ENCODE measurements at regions not wholly inside any gene's neighbourhood (a gene's known extent, or its start where the extent isn't known, plus 50 kb on each side); places are given as distances from the start of the nearest gene placed in this dataset.

DNA sequence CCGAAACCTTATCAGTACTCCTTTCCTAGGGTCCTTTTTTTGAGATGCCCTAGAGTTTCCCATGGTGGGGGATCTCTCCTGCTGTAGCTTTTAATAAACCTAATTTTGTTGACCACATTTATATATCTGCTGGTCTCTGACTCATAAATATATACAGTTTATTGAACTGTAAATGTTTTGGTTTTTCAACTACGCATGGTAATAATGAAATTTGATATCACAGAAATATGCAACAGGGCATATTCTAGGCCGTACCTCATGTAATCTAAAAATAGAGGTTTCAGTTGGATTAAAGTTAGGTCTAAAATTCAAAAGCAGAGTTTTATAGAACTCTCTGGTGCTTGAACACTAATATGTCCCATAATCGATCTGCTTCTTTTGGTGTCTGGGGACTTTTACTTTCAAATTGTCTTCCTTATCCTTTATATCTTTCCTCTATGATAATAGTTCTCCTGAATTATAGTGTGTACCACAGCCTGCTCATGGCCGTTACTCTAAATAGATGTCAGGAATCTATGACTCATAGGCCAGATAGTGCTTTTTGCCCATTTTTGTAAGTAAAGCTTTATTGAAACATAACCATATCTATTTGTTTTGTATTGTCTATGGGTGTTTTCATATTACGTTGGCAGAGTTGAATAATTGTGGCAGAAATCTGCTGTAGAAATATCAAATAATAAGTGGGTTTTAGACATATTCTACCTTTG, 324.8 kb upstream of the PCDH9 start:
- TF ChIP-seq POLR2AphosphoS2 (conservative IDR thresholded peaks at IDR 0.05; ENCODE audit: low read length), result no peak
- TF ChIP-seq, protein P1, sequence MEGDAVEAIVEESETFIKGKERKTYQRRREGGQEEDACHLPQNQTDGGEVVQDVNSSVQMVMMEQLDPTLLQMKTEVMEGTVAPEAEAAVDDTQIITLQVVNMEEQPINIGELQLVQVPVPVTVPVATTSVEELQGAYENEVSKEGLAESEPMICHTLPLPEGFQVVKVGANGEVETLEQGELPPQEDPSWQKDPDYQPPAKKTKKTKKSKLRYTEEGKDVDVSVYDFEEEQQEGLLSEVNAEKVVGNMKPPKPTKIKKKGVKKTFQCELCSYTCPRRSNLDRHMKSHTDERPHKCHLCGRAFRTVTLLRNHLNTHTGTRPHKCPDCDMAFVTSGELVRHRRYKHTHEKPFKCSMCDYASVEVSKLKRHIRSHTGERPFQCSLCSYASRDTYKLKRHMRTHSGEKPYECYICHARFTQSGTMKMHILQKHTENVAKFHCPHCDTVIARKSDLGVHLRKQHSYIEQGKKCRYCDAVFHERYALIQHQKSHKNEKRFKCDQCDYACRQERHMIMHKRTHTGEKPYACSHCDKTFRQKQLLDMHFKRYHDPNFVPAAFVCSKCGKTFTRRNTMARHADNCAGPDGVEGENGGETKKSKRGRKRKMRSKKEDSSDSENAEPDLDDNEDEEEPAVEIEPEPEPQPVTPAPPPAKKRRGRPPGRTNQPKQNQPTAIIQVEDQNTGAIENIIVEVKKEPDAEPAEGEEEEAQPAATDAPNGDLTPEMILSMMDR (IDR thresholded peaks at IDR 0.05), result no peak
- no peak for TF ChIP-seq POLR2A (IDR thresholded peaks at IDR 0.05; ENCODE audit: low read length)
- TF ChIP-seq, protein P2, sequence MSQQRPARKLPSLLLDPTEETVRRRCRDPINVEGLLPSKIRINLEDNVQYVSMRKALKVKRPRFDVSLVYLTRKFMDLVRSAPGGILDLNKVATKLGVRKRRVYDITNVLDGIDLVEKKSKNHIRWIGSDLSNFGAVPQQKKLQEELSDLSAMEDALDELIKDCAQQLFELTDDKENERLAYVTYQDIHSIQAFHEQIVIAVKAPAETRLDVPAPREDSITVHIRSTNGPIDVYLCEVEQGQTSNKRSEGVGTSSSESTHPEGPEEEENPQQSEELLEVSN (IDR thresholded peaks at IDR 0.05; ENCODE audit: borderline replicate concordance, low read depth), result no peak
- no peak for TF ChIP-seq CBX8 (IDR thresholded peaks at IDR 0.05)
- TF ChIP-seq JUN (IDR thresholded peaks at IDR 0.05), result no peak
- TF ChIP-seq, protein P3, sequence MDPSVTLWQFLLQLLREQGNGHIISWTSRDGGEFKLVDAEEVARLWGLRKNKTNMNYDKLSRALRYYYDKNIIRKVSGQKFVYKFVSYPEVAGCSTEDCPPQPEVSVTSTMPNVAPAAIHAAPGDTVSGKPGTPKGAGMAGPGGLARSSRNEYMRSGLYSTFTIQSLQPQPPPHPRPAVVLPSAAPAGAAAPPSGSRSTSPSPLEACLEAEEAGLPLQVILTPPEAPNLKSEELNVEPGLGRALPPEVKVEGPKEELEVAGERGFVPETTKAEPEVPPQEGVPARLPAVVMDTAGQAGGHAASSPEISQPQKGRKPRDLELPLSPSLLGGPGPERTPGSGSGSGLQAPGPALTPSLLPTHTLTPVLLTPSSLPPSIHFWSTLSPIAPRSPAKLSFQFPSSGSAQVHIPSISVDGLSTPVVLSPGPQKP (IDR thresholded peaks at IDR 0.05; ENCODE audit: low read depth, low read length), result no peak
- TF ChIP-seq CBX2 (IDR thresholded peaks at IDR 0.05; ENCODE audit: borderline replicate concordance, low read depth), result no peak
- TF ChIP-seq, protein P4, sequence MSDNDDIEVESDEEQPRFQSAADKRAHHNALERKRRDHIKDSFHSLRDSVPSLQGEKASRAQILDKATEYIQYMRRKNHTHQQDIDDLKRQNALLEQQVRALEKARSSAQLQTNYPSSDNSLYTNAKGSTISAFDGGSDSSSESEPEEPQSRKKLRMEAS (IDR thresholded peaks at IDR 0.05), result no peak
- no peak for TF ChIP-seq MYC (IDR thresholded peaks at IDR 0.05; ENCODE audit: borderline replicate concordance, low read length)
